Endothelial cell of umbilical vein (primary cell): ENCODE measurements at regions not wholly inside any gene's neighbourhood (a gene's known extent, or its start where the extent isn't known, plus 50 kb on each side); places are given as distances from the start of the nearest gene placed in this dataset.

ENCODE experiments used
- BruUV-seq: library from RNA; stranded (reverse); fragments of 400-500 nt; replicated peaks from 2 replicates; lab custom pipeline; 2021; lab: Mats Ljungman, UMichigan
- CTCF ChIA-PET: fragments of 300-600, 350-600 bp; sonication (Branson Sonifier 250); formaldehyde crosslinking; loops from one replicate; lab custom pipeline; 2021; ENCODE audit warnings: antibody characterized with exemption, inconsistent platforms; lab: Charles Lee
- POLR2A ChIA-PET: fragments of 300-600, 350-600 bp; sonication (Branson Sonifier 250); formaldehyde crosslinking; loops from one replicate; lab custom pipeline; 2021; ENCODE audit warnings: antibody characterized with exemption, inconsistent platforms; lab: Charles Lee
- DNase-seq: peaks from one replicate; pipeline ENCODE4 v3.0.0-alpha.2; 2011; ENCODE audit warnings: low read depth, low spot score
- FAIRE-seq: peaks from 2 replicates; lab custom pipeline; 2011; peaks lifted over from hg19 to GRCh38; lab: Jason Lieb, UNC
- H2AFZ ChIP-seq: 2 replicates; pipeline ENCODE4 v1.6.0; 2012; ENCODE audit warnings: low read depth, low read length, control low read depth, inconsistent platforms
- H3K27ac ChIP-seq: 2 replicates; pipeline ENCODE4 v1.5.1; 2011; ENCODE audit warnings: low read depth, mild to moderate bottlenecking, control low read depth, low read length, moderate library complexity; ENCODE audit not compliant: insufficient read depth
- H3K27me3 ChIP-seq, 2 experiments: 2 replicates each; pipeline versions ENCODE4 v1.6.0 to v1.6.1; 2011; ENCODE audit warnings: low read length in 2 of 2, mixed read lengths in 1 of 2; ENCODE audit not compliant: control insufficient read depth in 2 of 2, insufficient read depth in 2 of 2
- H3K36me3 ChIP-seq, 2 experiments: 2 replicates in 1 of 2; 3 replicates in 1 of 2; pipeline ENCODE4 v1.5.1; 2011; ENCODE audit warnings: low read length in 2 of 2, mild to moderate bottlenecking in 1 of 2, moderate library complexity in 1 of 2; ENCODE audit not compliant: control insufficient read depth in 2 of 2, insufficient read depth in 2 of 2; ENCODE audit errors: extremely low read depth in 1 of 2
- H3K4me1 ChIP-seq: 3 replicates; pipeline ENCODE4 v1.5.1; 2011; ENCODE audit warnings: mild to moderate bottlenecking, low read length; ENCODE audit not compliant: control insufficient read depth, insufficient read depth; ENCODE audit errors: extremely low read depth
- H3K4me2 ChIP-seq: 2 replicates; pipeline ENCODE4 v1.6.1; 2011; ENCODE audit warnings: low read length, control low read depth, mixed read lengths; ENCODE audit not compliant: insufficient read depth
- H3K4me3 ChIP-seq, 3 experiments: fragments of 200-600 bp in 1 of 3; sonication (generic), shearing (Covaris generic) in 1 of 3; replicated peaks in 1 of 3; 2 replicates each; pipeline ENCODE4 v1.5.1; 2011 to 2016; ENCODE audit warnings: control low read depth in 3 of 3, low read length in 3 of 3, mild to moderate bottlenecking in 2 of 3, inconsistent platforms in 1 of 3, low read depth in 1 of 3, moderate library complexity in 1 of 3; ENCODE audit not compliant: insufficient read depth in 1 of 3
- H3K79me2 ChIP-seq: 2 replicates; pipeline ENCODE4 v1.6.0; 2012; ENCODE audit warnings: low read length, inconsistent platforms; ENCODE audit not compliant: control insufficient read depth, insufficient read depth
- H3K9ac ChIP-seq: replicated peaks from 2 replicates; pipeline ENCODE3; 2011; ENCODE audit warnings: low read length, control low read depth; ENCODE audit not compliant: insufficient read depth; ENCODE audit errors: extremely low read depth
- H3K9me1 ChIP-seq: replicated peaks from 3 replicates; pipeline ENCODE4 v1.6.0; 2011; ENCODE audit warnings: mild to moderate bottlenecking, low read length; ENCODE audit not compliant: control insufficient read depth, insufficient read depth; ENCODE audit errors: extremely low read depth
- H3K9me3 ChIP-seq: replicated peaks from 2 replicates; pipeline ENCODE4 v1.5.1; 2012; ENCODE audit warnings: low read length, inconsistent platforms; ENCODE audit not compliant: control insufficient read depth, insufficient read depth
- H4K20me1 ChIP-seq: replicated peaks from 2 replicates; pipeline ENCODE3; 2011; ENCODE audit warnings: mild to moderate bottlenecking, low read length; ENCODE audit not compliant: control insufficient read depth, insufficient read depth; ENCODE audit errors: extremely low read depth
- CTCF ChIP-seq, 2 donors: IDR thresholded peaks; 1 replicate in 1 of 2; 2 replicates in 1 of 2; pipeline ENCODE4 v1.5.1; 2011; ENCODE audit warnings: low read length in 2 of 2, mild to moderate bottlenecking in 2 of 2, moderate library complexity in 2 of 2, control low read depth in 1 of 2, inconsistent platforms in 1 of 2, low read depth in 1 of 2; ENCODE audit not compliant: insufficient read depth in 1 of 2; ENCODE audit errors: extremely low read depth in 1 of 2
- FOS ChIP-seq: IDR thresholded peaks from 2 replicates; pipeline ENCODE4 v1.6.1; 2011; ENCODE audit warnings: mild to moderate bottlenecking, low read length, moderate library complexity, borderline replicate concordance; ENCODE audit not compliant: insufficient read depth
- GATA2 ChIP-seq: IDR thresholded peaks from 2 replicates; pipeline ENCODE4 v1.7.0; 2011; ENCODE audit warnings: low read depth, mild to moderate bottlenecking, moderate library complexity, mixed read lengths, low read length; ENCODE audit not compliant: insufficient read length, insufficient read depth
- MAX ChIP-seq: IDR thresholded peaks from 2 replicates; pipeline ENCODE4 v1.6.1; 2011; ENCODE audit not compliant: insufficient read depth, insufficient read length
- MYC ChIP-seq: IDR thresholded peaks from one replicate; pipeline ENCODE4 v1.6.1; 2011; ENCODE audit warnings: mild to moderate bottlenecking, low read depth, low read length
- POLR2A ChIP-seq: IDR thresholded peaks from 2 replicates; pipeline ENCODE4 v1.6.1; 2012; ENCODE audit warnings: low read depth, mild to moderate bottlenecking, control low read depth, low read length
- POLR2AphosphoS5 ChIP-seq: IDR thresholded peaks from 2 replicates; pipeline ENCODE4 v1.6.1; 2012; ENCODE audit warnings: low read depth, mild to moderate bottlenecking, control low read depth, low read length, moderate library complexity; ENCODE audit not compliant: insufficient read depth
- dilution Hi-C: fragments of 300-500 bp; cut with MboI; formaldehyde crosslinking; loops from one replicate; pipeline ENCODE4 v1.15.0; 2019; ENCODE audit warnings: low sequenced_read_pairs; ENCODE audit not compliant: extremely low pct_ligation_motif_present
- intact Hi-C: fragments of 100-400 bp; cut with micrococcal nuclease; formaldehyde crosslinking; loops from one replicate; pipeline ENCODE4 v1.10.0; 2022

- H3K4me3 ChIP-seq, result no peak overlapping the region
- no peak overlapping the region for H2AFZ ChIP-seq
- ChIA-PET POLR2A (no interaction called here), CTCF (no interaction called here)
- no peaks in the 10 kb centered on the region for H3K36me3 ChIP-seq
- no peak overlapping the region for H3K4me2 ChIP-seq
- H4K20me1 ChIP-seq, result no peaks in the 10 kb centered on the region
- DNase-seq (no peak), FAIRE-seq (no peak)
- dilution Hi-C loops (no loop called here), intact Hi-C loops (no loop called here)
- no peaks in the 10 kb centered on the region for H3K9me3 ChIP-seq
- no peaks in the 10 kb centered on the region for H3K9me1 ChIP-seq
- no peak overlapping the region for H3K9ac ChIP-seq
- no TSS peak for BruUV-seq
- no peaks in the 10 kb centered on the region for H3K79me2 ChIP-seq
- H3K27me3 ChIP-seq, result peaks cover 9 to 10% of the 10 kb centered on the region in 2 experiments
- TF ChIP-seq GATA2 (no peak), MYC (no peak), POLR2A (no peak)
- H3K4me1 ChIP-seq, result no peaks in the 10 kb centered on the region
- H3K27ac ChIP-seq, result no peak overlapping the region
Observed at GRCh38 chr2:109724533-109725460, 69.3 kb upstream of the RGPD5 start.

GRCh38 chr2:109726379-109727270 lies 67.5 kb upstream of the RGPD5 start:
- peaks cover 7 to 12% of the 10 kb centered on the region in 2 experiments for H3K27me3 ChIP-seq
- no peaks in the 10 kb centered on the region for H3K4me1 ChIP-seq
- intact Hi-C loops (no loop called here), dilution Hi-C loops (no loop called here)
- ChIA-PET CTCF (no interaction called here), POLR2A (no interaction called here)
- H3K9me1 ChIP-seq, result no peaks in the 10 kb centered on the region
- DNase-seq (no peak), FAIRE-seq (no peak)
- no peak overlapping the region for H3K9ac ChIP-seq
- no peak overlapping the region for H3K4me2 ChIP-seq
- no peak overlapping the region for H3K27ac ChIP-seq
- no peaks in the 10 kb centered on the region for H3K36me3 ChIP-seq
- no peaks in the 10 kb centered on the region for H3K9me3 ChIP-seq
- no peaks in the 10 kb centered on the region for H4K20me1 ChIP-seq
- no peak overlapping the region for H2AFZ ChIP-seq
- no peak overlapping the region for H3K4me3 ChIP-seq
- TF ChIP-seq MAX (no peak), FOS (no peak), POLR2AphosphoS5 (no peak), CTCF (IDR thresholded peaks at IDR 0.05; ENCODE audit: extremely low read depth in 1 of 2, insufficient read depth in 1 of 2, low read depth in 1 of 2, low read length in 2 of 2) (no peak), POLR2A (no peak)
- BruUV-seq, result no TSS peak
- no peaks in the 10 kb centered on the region for H3K79me2 ChIP-seq
